ENCODE measurements at regions not wholly inside any gene's neighbourhood (a gene's known extent, or its start where the extent isn't known, plus 50 kb on each side); places are given as distances from the start of the nearest gene placed in this dataset.

DNA sequence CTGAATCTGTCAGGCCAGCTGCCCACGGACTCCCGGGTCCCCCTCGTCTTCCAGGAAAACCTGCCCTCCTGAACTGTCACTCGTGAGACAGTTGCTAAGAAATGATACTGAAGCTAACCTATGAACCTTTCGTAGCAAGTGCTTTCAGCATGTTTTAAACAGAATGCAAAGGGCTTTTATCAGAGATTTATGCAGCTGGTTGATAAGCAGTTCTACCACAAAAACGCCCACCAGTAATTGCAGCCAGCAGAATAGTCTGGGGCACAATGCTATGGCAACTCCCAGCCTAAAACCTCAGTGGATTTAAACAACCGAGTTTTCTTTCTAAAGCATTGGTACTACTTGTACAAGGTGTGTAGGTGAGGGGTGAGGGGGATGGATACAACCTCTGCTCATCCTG is 97.5 kb downstream of the IRX2 start:
- 51 to 69% (median 54%) methylated on average over 7 of the region's 7 CpGs for WGBS, 5 donors
- Histone ChIP-seq H3K4me3 (no peak overlapping the region), H3K27ac (no peak overlapping the region), H3K9me3 (peaks cover 0 to 8% (median 2%) of the 10 kb centered on the region in 8 donors), H3K27me3 (replicated peaks in 1 of 7) (peaks cover 0 to 23% (median 0%) of the 10 kb centered on the region in 7 donors), H3K4me1 (no peaks in the 10 kb centered on the region), H3K36me3 (no peaks in the 10 kb centered on the region)
- no peak for TF ChIP-seq CTCF (IDR thresholded peaks at IDR 0.05 in 8 of 11, conservative IDR thresholded peaks at IDR 0.05 in 3 of 11)
- no peak for TF ChIP-seq POLR2A (IDR thresholded peaks at IDR 0.05)
- TF ChIP-seq POLR2AphosphoS5 (IDR thresholded peaks at IDR 0.05): no peak
- intact Hi-C loops (cut with DNase I; ENCODE audit: low total_unique reads): no loop called here
- no peak for DNase-seq

- no peaks in the 10 kb centered on the region for H3K27me3 ChIP-seq (replicated peaks in 1 of 7)
- no peaks in the 10 kb centered on the region for H3K4me1 ChIP-seq
- no peak overlapping the region for H3K4me3 ChIP-seq
- DNase-seq: no peak
- peaks cover 0 to 8% (median 2%) of the 10 kb centered on the region in 8 donors for H3K9me3 ChIP-seq
- 67 to 76% (median 74%) methylated on average over 4 of the region's 4 CpGs for WGBS, 5 donors
- intact Hi-C loops (cut with DNase I; ENCODE audit: low total_unique reads): no loop called here
- no peak overlapping the region for H3K27ac ChIP-seq
- no peak for TF ChIP-seq POLR2A (IDR thresholded peaks at IDR 0.05)
- H3K36me3 ChIP-seq: no peaks in the 10 kb centered on the region
Observed at GRCh38 chr5:2651116-2651515, 100.4 kb downstream of the IRX2 start.

GRCh38 chr5:2642684-2643345 is 108.7 kb downstream of the IRX2 start:
- WGBS, 5 donors: 53 to 59% (median 55%) methylated on average over 22 to 27 of the region's 27 CpGs
- intact Hi-C loops (cut with DNase I; ENCODE audit: low total_unique reads): no loop called here
- no peak for TF ChIP-seq POLR2A (IDR thresholded peaks at IDR 0.05)
- TF ChIP-seq CTCF (IDR thresholded peaks at IDR 0.05 in 8 of 11, conservative IDR thresholded peaks at IDR 0.05 in 3 of 11): no peak
- TF ChIP-seq POLR2AphosphoS5 (IDR thresholded peaks at IDR 0.05): no peak

DNA sequence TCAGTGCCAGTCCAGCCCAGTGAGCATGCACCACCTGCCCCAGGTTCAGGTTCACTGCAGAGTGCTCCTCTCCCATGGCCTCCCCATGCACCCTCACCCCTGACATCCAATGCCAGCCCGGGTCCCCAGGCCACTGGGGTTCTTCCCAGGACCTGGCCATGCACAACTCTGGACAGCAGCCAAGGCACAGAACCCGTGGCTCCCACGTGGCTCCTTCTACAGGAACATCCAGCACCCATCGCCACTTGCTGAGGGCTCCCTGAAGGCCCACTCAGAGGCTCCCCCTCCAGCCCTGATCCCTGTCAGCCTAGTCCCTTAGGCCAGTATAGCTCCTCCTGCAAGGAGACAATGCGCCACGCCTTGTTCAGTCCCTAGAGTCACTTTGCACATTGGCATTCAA is 110.8 kb downstream of the IRX2 start:
- Histone ChIP-seq H3K27me3 (replicated peaks in 1 of 7) (peaks cover 0 to 12% (median 0%) of the 10 kb centered on the region in 7 donors), H3K4me1 (no peaks in the 10 kb centered on the region), H3K9me3 (no peaks in the 10 kb centered on the region), H3K27ac (no peak overlapping the region), H3K36me3 (no peaks in the 10 kb centered on the region), H3K4me3 (no peak overlapping the region)
- intact Hi-C loops (cut with DNase I; ENCODE audit: low total_unique reads): no loop called here
- TF ChIP-seq POLR2A (IDR thresholded peaks at IDR 0.05): no peak
- no peak for DNase-seq
- WGBS, 5 donors: 51 to 86% (median 84%) methylated on average over 4 to 6 of the region's 6 CpGs

More at GRCh38 chr5:2642684-2643345, 108.7 kb downstream of the IRX2 start:
- Histone ChIP-seq H3K4me3 (no peak overlapping the region), H3K27ac (no peak overlapping the region), H3K36me3 (no peaks in the 10 kb centered on the region), H3K4me1 (no peaks in the 10 kb centered on the region), H3K27me3 (replicated peaks in 1 of 7) (peaks cover 0 to 12% (median 0%) of the 10 kb centered on the region in 7 donors), H3K9me3 (no peaks in the 10 kb centered on the region)
- DNase-seq: no peak

- 72 to 79% (median 76%) methylated on average over 5 of the region's 5 CpGs for WGBS, 5 donors
- Histone ChIP-seq H3K27me3 (replicated peaks in 1 of 7) (peaks cover 0 to 12% (median 0%) of the 10 kb centered on the region in 7 donors), H3K36me3 (no peaks in the 10 kb centered on the region), H3K27ac (no peak overlapping the region), H3K9me3 (no peaks in the 10 kb centered on the region), H3K4me1 (no peaks in the 10 kb centered on the region), H3K4me3 (no peak overlapping the region)
- intact Hi-C loops (cut with DNase I; ENCODE audit: low total_unique reads): no loop called here
- DNase-seq: no peak
- TF ChIP-seq POLR2AphosphoS5 (IDR thresholded peaks at IDR 0.05) (no peak), POLR2A (IDR thresholded peaks at IDR 0.05) (no peak), CTCF (IDR thresholded peaks at IDR 0.05 in 8 of 11, conservative IDR thresholded peaks at IDR 0.05 in 3 of 11) (no peak)
Observed at GRCh38 chr5:2639425-2639824, 112.1 kb downstream of the IRX2 start.

Data from spleen (tissue), 11 donors.